Activated T-helper 1 cell treated with anti-CD3 and anti-CD28 coated beads, Interleukin-12 subunit alpha, Interleukin-12 subunit beta, Interleukin-2, Interleukin-4 antibody, amounts not matched to agents 30 ng/mL and 10 ng/mL and 1 ng/mL, durations not matched to agents 14 hours and 24 hours and 36 hours (primary cell): ENCODE measurements at regions not wholly inside any gene's neighbourhood (a gene's known extent, or its start where the extent isn't known, plus 50 kb on each side); places are given as distances from the start of the nearest gene placed in this dataset.

Source experiments
- DNase-seq: peaks from one replicate; pipeline ENCODE4 v3.0.0; 2021; ENCODE audit warnings: low spot score
- H3K27ac Mint-ChIP-seq: one replicate; pipeline ENCODE4 v1.8.0; 2021; ENCODE audit warnings: mild to moderate bottlenecking, mixed read lengths
- H3K27me3 Mint-ChIP-seq: one replicate; pipeline ENCODE4 v1.8.0; 2022; ENCODE audit warnings: mild to moderate bottlenecking, moderate library complexity, mixed read lengths; ENCODE audit not compliant: insufficient read depth
- H3K36me3 Mint-ChIP-seq: one replicate; pipeline ENCODE4 v1.8.0; 2021; ENCODE audit warnings: low read depth, mixed read lengths
- H3K4me1 Mint-ChIP-seq: one replicate; pipeline ENCODE4 v1.8.0; 2021; ENCODE audit warnings: low read depth, mixed read lengths
- H3K4me3 Mint-ChIP-seq: one replicate; pipeline ENCODE4 v1.8.0; 2021; ENCODE audit warnings: mild to moderate bottlenecking, moderate library complexity, mixed read lengths
- H3K9me3 Mint-ChIP-seq: one replicate; pipeline ENCODE4 v1.8.0; 2021; ENCODE audit warnings: mixed read lengths
- intact Hi-C: fragments of 100-400 bp; cut with micrococcal nuclease; formaldehyde crosslinking; loops from one replicate; pipeline ENCODE4 v1.15.1; 2024

DNA sequence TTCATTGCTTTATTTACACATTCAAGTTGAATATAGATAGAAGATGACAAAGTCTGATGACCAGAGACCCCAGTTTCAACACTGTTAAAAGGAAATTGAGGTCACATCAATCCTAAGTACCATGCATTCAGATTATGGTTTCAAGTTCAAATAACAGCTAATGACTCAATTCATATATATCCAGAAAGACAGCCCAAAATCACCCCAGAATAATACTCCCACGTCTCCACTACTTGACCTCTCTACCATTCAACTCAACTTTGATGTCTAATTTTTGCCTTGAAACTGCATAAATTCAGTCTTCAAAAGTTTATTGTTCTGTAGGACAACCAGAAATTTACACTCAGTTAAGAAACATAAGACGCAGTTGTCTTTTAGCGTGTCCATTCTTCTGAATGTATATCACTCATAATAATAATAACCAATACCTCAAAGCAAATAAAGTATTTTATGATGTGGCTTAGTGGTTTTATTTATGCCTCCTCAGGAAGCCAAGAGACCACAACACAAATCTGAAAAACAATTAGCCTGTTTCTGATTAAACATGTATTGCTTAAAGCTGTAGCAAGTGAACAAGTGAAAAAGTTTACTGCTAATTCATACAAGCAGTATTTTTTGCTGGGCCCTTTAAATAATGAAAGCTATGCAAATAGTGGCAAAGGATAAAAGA, 569.0 kb downstream of the LTN1 start:
- Mint-ChIP-seq H3K4me3 (no peak overlapping the region), H3K27me3 (no peaks in the 10 kb centered on the region), H3K4me1 (no peaks in the 10 kb centered on the region), H3K9me3 (no peaks in the 10 kb centered on the region), H3K36me3 (no peaks in the 10 kb centered on the region), H3K27ac (no peak overlapping the region)
- DNase-seq, result no peak
- intact Hi-C loops, result no loop called here

DNA sequence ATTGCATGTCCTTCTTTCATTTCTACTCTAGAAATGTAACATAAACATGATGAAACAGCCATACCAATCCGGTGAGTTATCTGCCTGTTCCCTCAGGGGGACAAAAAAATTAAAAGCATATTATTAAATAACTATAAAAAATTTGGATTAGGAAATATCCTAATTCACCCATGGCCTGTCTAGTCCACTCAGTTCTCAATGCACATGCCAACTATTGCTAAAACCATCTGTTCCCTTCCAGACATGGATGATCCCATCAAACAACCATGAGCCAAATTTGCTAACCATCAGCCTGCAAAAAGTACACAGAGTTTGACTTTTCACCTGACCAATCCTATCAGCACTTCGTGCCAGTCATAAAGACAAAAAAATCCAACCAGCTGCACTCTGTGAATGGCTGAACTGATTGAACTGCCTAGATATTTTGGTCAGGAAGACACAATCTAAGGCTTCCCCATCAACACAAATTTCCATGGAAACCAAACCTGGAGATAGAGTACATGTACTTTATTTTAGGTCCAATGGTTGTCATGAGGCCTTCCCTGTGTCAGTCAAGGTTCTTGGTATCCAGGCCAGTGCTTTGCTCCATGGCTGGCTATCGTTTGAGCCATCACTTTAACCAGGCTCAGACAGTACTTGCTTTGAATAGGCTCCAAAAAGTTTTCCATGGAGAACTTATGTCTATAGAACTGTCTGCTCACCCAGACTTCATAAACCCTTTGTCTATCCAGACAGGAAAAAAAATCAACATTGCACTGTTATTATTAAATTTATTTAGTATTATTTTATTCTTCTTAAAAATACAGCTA, 570.8 kb downstream of the LTN1 start:
- intact Hi-C loops, result no loop called here
- no peaks in the 10 kb centered on the region for H3K9me3 Mint-ChIP-seq
- H3K27me3 Mint-ChIP-seq, result no peaks in the 10 kb centered on the region
- no peak overlapping the region for H3K4me3 Mint-ChIP-seq
- H3K4me1 Mint-ChIP-seq, result no peaks in the 10 kb centered on the region
- no peak overlapping the region for H3K27ac Mint-ChIP-seq
- DNase-seq, result no peak
- H3K36me3 Mint-ChIP-seq, result no peaks in the 10 kb centered on the region

DNA sequence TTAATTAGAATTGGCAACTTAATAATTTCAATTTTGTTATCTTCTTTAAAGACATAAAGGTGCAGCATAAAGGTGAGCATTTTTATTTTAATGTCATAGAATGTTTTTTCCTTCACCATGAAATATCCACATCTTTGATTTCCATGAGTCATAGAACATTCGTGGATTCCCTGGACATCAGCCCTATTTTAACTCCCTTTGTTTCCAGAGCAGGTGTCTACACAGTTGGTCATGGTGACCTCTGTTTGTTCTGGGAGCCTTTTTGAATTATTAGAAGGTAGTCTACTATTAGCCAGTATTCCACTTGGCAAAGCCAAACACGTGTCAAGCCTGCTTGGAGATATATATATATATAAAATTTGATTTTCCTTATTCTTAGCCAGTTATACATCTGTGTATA, 572.9 kb downstream of the LTN1 start:
- H3K27ac Mint-ChIP-seq, result no peak overlapping the region
- no peaks in the 10 kb centered on the region for H3K9me3 Mint-ChIP-seq
- DNase-seq, result no peak
- intact Hi-C loops, result no loop called here
- H3K36me3 Mint-ChIP-seq, result no peaks in the 10 kb centered on the region
- H3K27me3 Mint-ChIP-seq, result no peaks in the 10 kb centered on the region
- no peak overlapping the region for H3K4me3 Mint-ChIP-seq
- no peaks in the 10 kb centered on the region for H3K4me1 Mint-ChIP-seq

DNA sequence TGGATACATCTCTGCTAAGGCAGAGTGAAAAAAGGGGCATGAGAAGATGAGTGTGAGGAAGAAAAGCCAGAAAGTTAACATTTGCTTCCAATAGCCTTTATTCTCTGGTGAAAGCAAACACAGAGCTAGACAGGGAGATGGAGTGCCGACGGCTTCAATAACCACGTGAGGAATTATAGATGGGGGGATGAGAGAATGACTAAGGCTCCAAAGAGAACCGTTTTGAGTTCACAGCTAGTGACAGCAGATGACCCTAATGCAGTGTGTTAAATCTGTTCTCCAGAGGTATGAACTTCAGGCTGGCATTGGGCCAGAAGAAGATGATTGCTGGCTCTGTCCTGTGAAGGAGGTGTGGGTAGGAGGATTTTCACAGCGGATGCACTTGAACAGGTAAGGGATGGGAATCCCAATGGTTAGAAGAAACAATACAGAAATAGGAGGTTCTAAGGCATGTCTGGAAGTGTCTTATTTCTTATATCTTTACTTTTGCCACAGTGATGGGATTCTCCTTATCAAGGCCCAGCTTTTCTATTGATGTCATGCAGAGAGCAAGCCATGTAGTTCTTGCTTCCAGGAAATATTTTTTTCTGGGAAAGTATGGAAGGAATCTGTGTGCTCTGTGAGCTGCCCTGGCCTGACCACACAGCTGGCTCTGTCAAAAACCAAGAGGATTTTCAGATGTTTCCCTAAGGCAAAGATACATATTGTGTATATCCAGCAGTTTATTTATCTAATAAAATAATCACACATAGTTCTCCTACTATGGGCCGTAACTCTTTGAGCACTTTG, 573.8 kb downstream of the LTN1 start:
- H3K36me3 Mint-ChIP-seq, result no peaks in the 10 kb centered on the region
- no peak overlapping the region for H3K27ac Mint-ChIP-seq
- no peak for DNase-seq
- H3K9me3 Mint-ChIP-seq, result no peaks in the 10 kb centered on the region
- H3K27me3 Mint-ChIP-seq, result no peaks in the 10 kb centered on the region
- intact Hi-C loops, result no loop called here
- no peak overlapping the region for H3K4me3 Mint-ChIP-seq
- no peaks in the 10 kb centered on the region for H3K4me1 Mint-ChIP-seq

DNA sequence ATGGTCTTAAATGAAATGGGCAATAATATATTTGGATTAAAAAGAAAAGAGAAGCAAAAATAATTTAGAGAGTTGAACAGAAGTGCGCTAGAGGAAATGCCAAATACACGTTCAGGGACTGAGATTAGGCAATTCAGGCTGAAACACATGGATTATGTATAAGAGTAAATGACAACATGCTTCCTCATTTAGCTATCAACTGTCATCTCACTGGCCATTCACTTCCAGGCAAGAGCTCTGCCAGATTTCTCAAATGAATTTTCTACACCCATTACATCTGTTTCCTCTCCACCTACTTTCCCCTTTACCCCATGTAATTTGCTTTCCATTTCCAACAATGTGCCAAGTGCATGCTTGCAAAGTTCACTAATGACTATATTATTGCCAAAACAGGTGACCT, 582.4 kb downstream of the LTN1 start:
- Mint-ChIP-seq H3K4me3 (no peak overlapping the region), H3K4me1 (no peaks in the 10 kb centered on the region), H3K27me3 (peaks cover 2% of the 10 kb centered on the region), H3K27ac (no peak overlapping the region), H3K36me3 (no peaks in the 10 kb centered on the region), H3K9me3 (no peaks in the 10 kb centered on the region)
- intact Hi-C loops, result no loop called here
- DNase-seq, result no peak

DNA sequence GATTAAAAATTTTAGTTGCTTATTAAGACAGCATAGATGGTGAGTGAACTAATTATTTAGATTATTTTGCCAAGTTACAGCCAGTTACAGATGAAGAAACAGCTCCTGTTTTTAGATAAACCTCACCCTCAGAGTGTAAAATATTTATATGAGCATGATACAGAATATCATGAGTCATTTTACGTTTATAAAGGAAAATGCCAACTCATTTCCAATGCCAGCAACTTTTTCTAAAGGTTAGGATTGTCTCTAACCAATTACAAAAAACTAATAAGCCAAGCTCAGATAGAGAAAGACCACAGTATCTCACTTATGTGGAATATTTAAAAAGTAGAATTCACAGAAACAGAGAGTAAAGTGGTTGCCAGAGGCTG, 590.1 kb downstream of the LTN1 start:
- Mint-ChIP-seq H3K27me3 (no peaks in the 10 kb centered on the region), H3K36me3 (no peaks in the 10 kb centered on the region), H3K27ac (no peak overlapping the region), H3K9me3 (peaks cover 2% of the 10 kb centered on the region), H3K4me1 (no peaks in the 10 kb centered on the region), H3K4me3 (no peak overlapping the region)
- DNase-seq, result no peak
- intact Hi-C loops, result no loop called here

DNA sequence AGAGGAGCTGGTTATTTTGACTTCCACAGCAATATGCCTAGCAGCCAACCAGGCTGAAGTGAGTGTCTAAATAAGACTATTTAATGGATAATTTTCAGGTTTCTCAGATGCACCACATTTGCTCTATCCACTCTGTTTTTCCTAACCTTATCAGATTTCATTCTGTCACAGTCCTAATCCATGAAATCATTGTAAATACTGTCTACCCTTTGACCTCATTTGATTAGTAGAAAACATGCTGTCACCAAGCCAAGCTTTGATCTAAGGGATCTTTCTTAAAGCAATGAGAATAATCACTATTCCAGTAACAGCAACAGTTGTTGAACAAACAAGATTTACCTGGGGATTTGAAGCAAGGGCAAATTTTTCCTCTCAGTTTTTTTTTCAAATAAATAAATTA, 595.6 kb downstream of the LTN1 start:
- intact Hi-C loops, result no loop called here
- H3K27ac Mint-ChIP-seq, result no peak overlapping the region
- H3K4me1 Mint-ChIP-seq, result no peaks in the 10 kb centered on the region
- DNase-seq, result no peak
- no peaks in the 10 kb centered on the region for H3K36me3 Mint-ChIP-seq
- H3K27me3 Mint-ChIP-seq, result no peaks in the 10 kb centered on the region
- peaks cover 9% of the 10 kb centered on the region for H3K9me3 Mint-ChIP-seq
- H3K4me3 Mint-ChIP-seq, result no peak overlapping the region

DNA sequence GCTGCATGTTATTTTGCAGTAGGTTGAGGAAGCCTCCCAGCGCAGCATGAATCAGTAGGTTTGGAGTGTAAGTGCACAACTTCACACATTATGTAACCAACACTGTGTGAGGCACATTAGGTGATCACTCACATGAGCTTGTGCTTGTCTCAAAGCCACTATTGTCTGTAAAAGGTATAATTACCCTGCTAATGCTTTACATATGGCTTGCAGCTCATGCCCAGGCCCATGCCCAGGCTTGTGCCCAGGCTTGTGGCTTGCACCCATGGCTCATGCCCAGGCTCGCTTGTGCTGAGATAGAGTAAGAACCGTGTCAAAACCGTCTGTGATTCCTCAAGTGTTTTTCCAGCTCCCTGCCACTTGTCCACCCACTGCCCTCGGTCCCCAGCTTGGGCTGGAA, 596.3 kb downstream of the LTN1 start:
- no peaks in the 10 kb centered on the region for H3K27me3 Mint-ChIP-seq
- DNase-seq, result no peak
- intact Hi-C loops, result no loop called here
- peaks cover 9% of the 10 kb centered on the region for H3K9me3 Mint-ChIP-seq
- no peak overlapping the region for H3K4me3 Mint-ChIP-seq
- H3K27ac Mint-ChIP-seq, result no peak overlapping the region
- no peaks in the 10 kb centered on the region for H3K4me1 Mint-ChIP-seq
- no peaks in the 10 kb centered on the region for H3K36me3 Mint-ChIP-seq

DNA sequence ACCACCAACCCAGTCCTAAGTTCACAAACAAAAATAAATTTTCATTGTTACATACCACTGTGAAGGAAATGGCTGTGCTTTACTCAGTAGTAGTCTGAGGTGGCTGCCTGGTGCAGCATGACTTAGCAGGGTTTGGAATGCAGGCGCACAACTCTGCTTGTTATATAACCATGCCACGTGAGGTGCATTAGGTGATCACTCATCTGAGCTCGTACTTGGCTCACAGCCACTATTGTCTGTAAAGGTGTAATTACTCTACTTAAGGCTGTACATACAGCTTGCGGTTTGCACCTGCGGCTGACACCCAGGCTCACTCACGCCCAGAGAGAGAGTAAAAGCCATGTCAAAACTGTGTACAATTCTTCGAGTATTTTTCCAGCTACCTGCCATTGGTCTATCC, 599.4 kb downstream of the LTN1 start:
- Mint-ChIP-seq H3K36me3 (no peaks in the 10 kb centered on the region), H3K27me3 (no peaks in the 10 kb centered on the region), H3K9me3 (peaks cover 9% of the 10 kb centered on the region), H3K4me3 (no peak overlapping the region), H3K27ac (no peak overlapping the region), H3K4me1 (no peaks in the 10 kb centered on the region)
- no peak for DNase-seq
- intact Hi-C loops, result no loop called here

DNA sequence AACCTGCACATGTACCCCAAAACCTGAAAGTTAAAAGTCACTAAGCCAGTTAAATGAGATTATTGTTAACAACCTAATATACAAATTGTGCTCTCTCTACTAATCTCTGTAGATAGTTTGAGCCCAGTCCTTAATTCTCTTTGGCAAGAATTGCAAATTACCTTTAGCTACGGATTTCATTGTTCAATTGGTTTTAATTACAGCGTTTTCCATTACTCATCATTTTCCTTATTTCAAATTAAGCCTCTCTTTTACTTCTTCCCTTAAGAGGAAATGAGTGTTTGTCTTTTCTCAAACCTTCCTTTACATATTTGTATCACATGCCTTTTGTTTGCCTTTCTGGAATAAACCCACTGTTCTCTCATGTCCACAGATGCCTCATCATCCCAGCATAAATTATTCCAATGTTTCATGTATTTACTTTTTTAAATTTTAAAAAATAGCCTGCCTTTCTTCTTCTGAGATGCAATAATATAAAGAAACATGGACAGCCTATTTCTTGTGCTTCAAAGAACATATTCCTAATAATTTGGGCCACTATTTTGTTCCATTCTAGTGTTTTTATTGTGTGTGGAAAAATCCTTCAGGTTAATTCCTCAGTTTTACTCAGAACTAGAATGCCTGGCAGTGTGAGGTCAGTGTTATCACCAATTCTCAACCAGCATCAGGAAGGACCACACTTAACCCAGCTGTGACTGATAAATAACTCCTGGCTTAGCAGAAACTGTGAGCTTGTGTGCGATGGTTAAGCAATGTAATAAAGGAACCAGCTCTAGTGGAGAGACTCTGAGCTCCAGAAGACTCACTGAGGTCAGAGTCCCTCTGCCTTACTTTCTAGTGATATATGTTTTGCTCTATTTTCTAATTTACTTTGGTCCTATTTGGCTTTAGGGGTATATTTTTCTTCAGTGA, 600.5 kb downstream of the LTN1 start:
- no peak for DNase-seq
- Mint-ChIP-seq H3K27me3 (no peaks in the 10 kb centered on the region), H3K9me3 (peaks cover 6% of the 10 kb centered on the region), H3K27ac (no peak overlapping the region), H3K4me3 (no peak overlapping the region), H3K36me3 (no peaks in the 10 kb centered on the region), H3K4me1 (no peaks in the 10 kb centered on the region)
- intact Hi-C loops, result no loop called here

DNA sequence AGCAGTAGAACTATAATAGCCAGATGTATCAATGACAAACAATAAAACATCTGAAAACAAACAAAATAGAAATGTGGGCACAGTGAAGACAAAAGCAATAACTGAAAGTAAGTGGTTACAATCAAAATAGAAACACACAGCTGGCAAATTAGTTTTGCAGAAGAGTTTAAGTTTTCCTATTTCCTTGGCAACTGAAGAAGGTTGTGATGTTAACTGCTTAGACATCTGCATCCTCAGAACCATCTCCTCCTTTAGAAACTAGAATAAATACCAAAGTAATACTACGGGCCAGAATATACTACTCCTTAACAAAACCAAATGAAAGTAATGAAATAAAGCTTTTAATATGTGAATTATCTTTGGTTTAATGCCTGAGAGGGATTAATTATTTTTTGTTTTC, 605.5 kb downstream of the LTN1 start:
- Mint-ChIP-seq H3K36me3 (no peaks in the 10 kb centered on the region), H3K4me1 (no peaks in the 10 kb centered on the region), H3K9me3 (no peaks in the 10 kb centered on the region), H3K4me3 (no peak overlapping the region), H3K27me3 (peaks cover 2% of the 10 kb centered on the region), H3K27ac (no peak overlapping the region)
- intact Hi-C loops, result no loop called here
- no peak for DNase-seq

DNA sequence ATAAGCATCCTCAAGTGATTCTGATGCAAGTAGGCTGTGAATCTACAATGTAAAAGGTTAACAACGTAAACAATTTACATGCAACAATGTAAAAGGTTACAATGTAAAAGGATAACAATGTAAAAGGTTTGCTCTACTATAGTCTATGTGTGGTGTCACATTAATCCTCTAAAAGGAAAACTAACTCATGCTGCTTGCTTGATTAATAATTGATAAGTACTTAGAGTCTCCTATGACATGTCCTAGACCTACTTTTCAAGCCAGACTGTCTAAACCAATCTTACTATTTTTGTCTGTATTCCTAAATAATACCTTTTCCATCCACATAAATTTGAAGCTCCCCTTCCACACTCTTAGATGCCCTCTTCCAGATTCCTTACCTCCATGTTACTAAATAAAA, 606.8 kb downstream of the LTN1 start:
- Mint-ChIP-seq H3K4me1 (no peaks in the 10 kb centered on the region), H3K9me3 (no peaks in the 10 kb centered on the region), H3K27me3 (peaks cover 2% of the 10 kb centered on the region), H3K27ac (no peak overlapping the region), H3K36me3 (no peaks in the 10 kb centered on the region), H3K4me3 (no peak overlapping the region)
- no peak for DNase-seq
- intact Hi-C loops, result no loop called here
